Erythroblast (primary cell): ENCODE measurements at regions not wholly inside any gene's neighbourhood (a gene's known extent, or its start where the extent isn't known, plus 50 kb on each side); places are given as distances from the start of the nearest gene placed in this dataset.

Source experiments
- GATA1 ChIP-seq: IDR thresholded peaks from 2 replicates; pipeline ENCODE4 v1.6.1; 2011; ENCODE audit warnings: low read depth, mild to moderate bottlenecking, control low read depth, low read length, moderate library complexity
- POLR2A ChIP-seq: IDR thresholded peaks from 2 replicates; pipeline ENCODE4 v1.6.1; 2011; ENCODE audit warnings: mild to moderate bottlenecking, low read length

- TF ChIP-seq POLR2A (no peak), GATA1 (no peak)
Observed at GRCh38 chr16:8138666-8139065, 451.6 kb downstream of the TMEM114 start.
